Left ventricle myocardium inferior (tissue), 1 donor: ENCODE measurements at regions not wholly inside any gene's neighbourhood (a gene's known extent, or its start where the extent isn't known, plus 50 kb on each side); places are given as distances from the start of the nearest gene placed in this dataset.

ENCODE experiments used
- DNase-seq: peaks from one replicate; pipeline ENCODE4 v3.0.0-alpha.2; 2020
- H3K27ac ChIP-seq: fragments of 200-600 bp; replicated peaks from 2 replicates; pipeline ENCODE4 v1.8.0; 2021
- H3K27me3 ChIP-seq: fragments of 200-600 bp; 2 replicates; pipeline ENCODE4 v1.8.0; 2021; ENCODE audit warnings: low read depth
- H3K36me3 ChIP-seq: fragments of 200-600 bp; 2 replicates; pipeline ENCODE4 v1.8.0; 2021
- H3K4me1 ChIP-seq: fragments of 200-600 bp; 2 replicates; pipeline ENCODE4 v1.8.0; 2021
- H3K4me3 ChIP-seq: fragments of 200-600 bp; 2 replicates; pipeline ENCODE4 v1.8.0; 2021; ENCODE audit warnings: mild to moderate bottlenecking, moderate library complexity
- H3K9me3 ChIP-seq: fragments of 200-600 bp; replicated peaks from 2 replicates; pipeline ENCODE4 v1.8.0; 2021
- intact Hi-C: fragments of 100-400 bp; cut with micrococcal nuclease; formaldehyde crosslinking; loops from one replicate; pipeline ENCODE4 v1.11.0; 2022
- TF ChIP-seq, protein P1 (sequence below): fragments of 200-600 bp; IDR thresholded peaks from 2 replicates; pipeline ENCODE4 v1.8.0; 2021; ENCODE audit warnings: antibody characterized with exemption, mild to moderate bottlenecking, borderline replicate concordance
- donor health status: DM: no; HTN: yes; CAD: no; lungs with severe emphysema.

DNA sequence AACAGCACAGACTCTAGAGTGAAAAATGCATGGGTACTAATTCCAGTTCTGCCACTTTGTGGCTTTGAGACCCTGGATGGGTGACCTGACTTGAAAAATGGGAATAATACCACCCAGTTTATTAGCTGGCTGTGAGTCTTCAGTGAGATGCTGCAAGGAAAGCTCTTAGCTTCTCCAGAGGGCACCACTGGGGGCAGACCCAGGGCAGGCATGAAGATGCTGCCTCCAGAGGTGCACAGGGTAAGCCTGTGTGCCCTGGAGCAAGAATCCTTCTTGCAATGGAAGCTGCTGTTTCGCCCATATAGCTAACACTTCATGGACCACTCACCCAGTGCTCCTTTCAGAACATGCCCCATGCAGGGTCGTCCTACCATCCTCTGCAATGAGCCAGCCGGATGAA, 75.7 kb downstream of the C5orf15 start:
- H3K27ac ChIP-seq: no peak overlapping the region
- H3K36me3 ChIP-seq: no peaks in the 10 kb centered on the region
- peaks cover 22% of the 10 kb centered on the region for H3K4me1 ChIP-seq
- no peaks in the 10 kb centered on the region for H3K27me3 ChIP-seq
- no peaks in the 10 kb centered on the region for H3K9me3 ChIP-seq
- TF ChIP-seq, protein P1, sequence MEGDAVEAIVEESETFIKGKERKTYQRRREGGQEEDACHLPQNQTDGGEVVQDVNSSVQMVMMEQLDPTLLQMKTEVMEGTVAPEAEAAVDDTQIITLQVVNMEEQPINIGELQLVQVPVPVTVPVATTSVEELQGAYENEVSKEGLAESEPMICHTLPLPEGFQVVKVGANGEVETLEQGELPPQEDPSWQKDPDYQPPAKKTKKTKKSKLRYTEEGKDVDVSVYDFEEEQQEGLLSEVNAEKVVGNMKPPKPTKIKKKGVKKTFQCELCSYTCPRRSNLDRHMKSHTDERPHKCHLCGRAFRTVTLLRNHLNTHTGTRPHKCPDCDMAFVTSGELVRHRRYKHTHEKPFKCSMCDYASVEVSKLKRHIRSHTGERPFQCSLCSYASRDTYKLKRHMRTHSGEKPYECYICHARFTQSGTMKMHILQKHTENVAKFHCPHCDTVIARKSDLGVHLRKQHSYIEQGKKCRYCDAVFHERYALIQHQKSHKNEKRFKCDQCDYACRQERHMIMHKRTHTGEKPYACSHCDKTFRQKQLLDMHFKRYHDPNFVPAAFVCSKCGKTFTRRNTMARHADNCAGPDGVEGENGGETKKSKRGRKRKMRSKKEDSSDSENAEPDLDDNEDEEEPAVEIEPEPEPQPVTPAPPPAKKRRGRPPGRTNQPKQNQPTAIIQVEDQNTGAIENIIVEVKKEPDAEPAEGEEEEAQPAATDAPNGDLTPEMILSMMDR: no peak
- DNase-seq: no peak
- intact Hi-C loops: no loop called here
- H3K4me3 ChIP-seq: no peak overlapping the region

DNA sequence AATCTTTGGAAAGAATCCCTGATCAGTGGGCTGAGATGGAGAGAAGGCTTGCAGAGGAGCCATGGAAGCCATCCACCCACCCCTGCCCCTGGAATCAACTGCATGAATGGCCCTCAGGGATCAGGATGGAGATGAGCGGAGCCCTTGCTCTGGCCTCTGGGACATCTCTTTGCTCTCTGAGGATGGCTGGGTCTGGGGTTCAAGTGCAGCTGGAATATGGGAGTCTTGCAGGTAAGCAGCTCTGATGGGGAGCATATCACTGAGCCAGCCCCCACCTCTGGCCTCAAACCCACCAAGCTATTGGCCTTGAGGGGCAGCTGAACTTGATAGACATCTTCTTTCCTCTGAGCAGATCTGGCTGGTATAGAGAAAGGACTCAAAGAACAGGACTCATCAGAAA, 76.1 kb downstream of the C5orf15 start:
- Histone ChIP-seq H3K9me3 (no peaks in the 10 kb centered on the region), H3K27ac (no peak overlapping the region), H3K27me3 (no peaks in the 10 kb centered on the region), H3K4me3 (no peak overlapping the region), H3K4me1 (peaks cover 22% of the 10 kb centered on the region), H3K36me3 (no peaks in the 10 kb centered on the region)
- DNase-seq: no peak
- intact Hi-C loops: no loop called here
- TF ChIP-seq, protein P1: no peak

DNA sequence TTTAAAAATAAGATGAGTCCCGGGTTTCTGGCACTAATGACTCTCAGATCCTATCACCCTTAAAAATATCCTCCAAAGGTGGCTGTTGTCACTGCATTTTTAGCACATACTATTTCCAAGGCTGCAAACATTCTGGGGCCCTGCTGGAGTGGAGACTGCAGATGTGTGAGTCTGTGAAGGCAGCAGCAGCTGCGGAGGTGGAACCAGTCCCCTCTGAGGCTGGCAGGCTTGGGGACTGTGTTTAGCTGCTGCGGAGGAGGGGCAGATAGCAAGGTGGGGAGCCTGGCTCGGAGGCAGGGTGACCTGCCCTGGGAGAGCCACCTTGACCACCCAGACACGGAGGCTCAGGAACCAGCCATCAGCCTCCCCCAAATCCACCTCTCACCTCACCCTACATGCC, 77.0 kb downstream of the C5orf15 start:
- intact Hi-C loops: no loop called here
- Histone ChIP-seq H3K27me3 (no peaks in the 10 kb centered on the region), H3K27ac (no peak overlapping the region), H3K36me3 (no peaks in the 10 kb centered on the region), H3K4me1 (peaks cover 22% of the 10 kb centered on the region), H3K9me3 (no peaks in the 10 kb centered on the region), H3K4me3 (no peak overlapping the region)
- DNase-seq: no peak
- TF ChIP-seq, protein P1: no peak

DNA sequence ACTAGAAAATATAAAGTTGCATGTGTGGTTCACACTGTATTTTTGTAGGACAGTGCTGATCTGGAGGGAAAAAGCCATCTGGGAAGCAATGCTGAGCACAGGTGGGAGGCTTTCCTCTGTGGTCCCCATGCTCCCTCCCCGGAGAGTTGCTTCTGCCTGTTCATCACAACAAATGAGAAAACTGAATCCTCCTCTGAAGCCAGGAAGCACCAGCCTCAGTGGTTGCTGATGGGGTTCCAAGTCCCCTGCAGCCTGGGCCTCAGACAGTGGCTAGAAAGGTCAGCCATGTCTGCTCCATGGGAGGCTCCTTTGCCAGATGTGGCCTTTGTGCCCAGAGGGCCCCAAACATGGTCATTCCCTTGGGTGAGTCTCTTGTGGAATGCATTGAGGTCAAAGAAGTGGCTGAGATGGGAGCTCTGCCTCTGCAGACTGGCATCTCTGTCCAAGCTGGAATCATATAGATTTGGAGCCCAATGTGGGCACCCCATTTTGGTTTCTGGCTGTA, 77.6 kb downstream of the C5orf15 start:
- peaks cover 5% of the 10 kb centered on the region for H3K27me3 ChIP-seq
- no peaks in the 10 kb centered on the region for H3K9me3 ChIP-seq
- intact Hi-C loops: no loop called here
- H3K36me3 ChIP-seq: no peaks in the 10 kb centered on the region
- DNase-seq: no peak
- H3K4me1 ChIP-seq: peaks cover 22% of the 10 kb centered on the region
- no peak overlapping the region for H3K4me3 ChIP-seq
- H3K27ac ChIP-seq: no peak overlapping the region
- TF ChIP-seq, protein P1: no peak

DNA sequence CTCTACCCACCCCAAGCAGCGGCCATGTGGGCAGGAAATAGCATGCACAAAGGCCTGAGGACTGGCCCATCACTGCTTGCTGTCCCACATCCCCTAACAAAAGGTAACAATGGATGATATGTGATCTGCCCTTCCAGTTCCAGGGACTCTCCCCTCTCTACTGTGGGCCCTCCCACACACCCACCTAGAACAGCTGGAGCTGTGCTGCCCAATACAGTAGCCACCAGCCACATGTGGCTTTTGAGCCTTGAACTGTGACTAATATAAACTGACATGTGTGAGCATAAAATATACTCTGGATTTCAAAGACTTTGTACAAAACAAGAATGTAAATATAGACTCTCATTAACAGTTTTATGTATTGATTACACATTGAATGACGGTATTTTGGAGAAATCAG, 78.1 kb downstream of the C5orf15 start:
- DNase-seq: no peak
- H3K27me3 ChIP-seq: peaks cover 10% of the 10 kb centered on the region
- H3K4me3 ChIP-seq: no peak overlapping the region
- TF ChIP-seq, protein P1: no peak
- H3K36me3 ChIP-seq: no peaks in the 10 kb centered on the region
- H3K4me1 ChIP-seq: peaks cover 22% of the 10 kb centered on the region
- H3K27ac ChIP-seq: no peak overlapping the region
- no peaks in the 10 kb centered on the region for H3K9me3 ChIP-seq
- intact Hi-C loops: no loop called here
